ENCODE measurements at regions not wholly inside any gene's neighbourhood (a gene's known extent, or its start where the extent isn't known, plus 50 kb on each side); places are given as distances from the start of the nearest gene placed in this dataset.

- DNase-seq: no peak
These were observed 50.6 kb upstream of the PTGR2 start for GRCh38 chr14:73800970-73801515.

GRCh38 chr14:73797543-73798265, 53.9 kb upstream of the PTGR2 start:
- no peak for DNase-seq

- no peak for DNase-seq
These were observed 54.6 kb upstream of the PTGR2 start for GRCh38 chr14:73796893-73797542.

GRCh38 chr14:73796415-73796814, 55.2 kb upstream of the PTGR2 start:
- no peak for DNase-seq

- no peak for DNase-seq
These were observed 55.7 kb upstream of the PTGR2 start for GRCh38 chr14:73795974-73796373.

GRCh38 chr14:73795466-73795865, 56.2 kb upstream of the PTGR2 start:
- DNase-seq: no peak

GRCh38 chr14:73794146-73794545, 57.5 kb upstream of the PTGR2 start:
- DNase-seq: no peak

- DNase-seq: no peak
These were observed 59.1 kb upstream of the PTGR2 start for GRCh38 chr14:73792481-73792880.

GRCh38 chr14:73789989-73790581, 61.5 kb upstream of the PTGR2 start:
- peak in 10 of 14 donors; percentile 55 to 73 (median 60) for DNase-seq

- peak in 1 of 14 donors; percentile 9 for DNase-seq
These were observed 62.7 kb upstream of the PTGR2 start for GRCh38 chr14:73788701-73789551.

- DNase-seq: no peak
These were observed 63.4 kb upstream of the PTGR2 start for GRCh38 chr14:73788317-73788598.

GRCh38 chr14:73787486-73788316, 63.9 kb upstream of the PTGR2 start:
- peak in 2 of 14 donors; percentile 18 to 39 for DNase-seq

- DNase-seq: peak in 12 of 14 donors; percentile 33 to 82 (median 57)
These were observed 64.8 kb upstream of the PTGR2 start for GRCh38 chr14:73786636-73787485.

- DNase-seq: peak in 12 of 14 donors; percentile 14 to 70 (median 48)
These were observed 65.6 kb upstream of the PTGR2 start for GRCh38 chr14:73785834-73786635.

- DNase-seq: peak in 1 of 14 donors; percentile 41
These were observed 66.2 kb upstream of the PTGR2 start for GRCh38 chr14:73785336-73785833.

GRCh38 chr14:73784988-73785313, 66.7 kb upstream of the PTGR2 start:
- no peak for DNase-seq

GRCh38 chr14:73784181-73784987, 67.2 kb upstream of the PTGR2 start:
- DNase-seq: no peak

- no peak for DNase-seq
These were observed 68.4 kb upstream of the PTGR2 start for GRCh38 chr14:73783107-73783727.

Measured in C1 segment of cervical spinal cord (tissue), 14 donors.